Left colon (tissue), 2 donors: ENCODE measurements at regions not wholly inside any gene's neighbourhood (a gene's known extent, or its start where the extent isn't known, plus 50 kb on each side); places are given as distances from the start of the nearest gene placed in this dataset.
"Not testable (repeated sequence)": the region's sequence is repeated elsewhere in the genome, so short reads cannot be mapped to it uniquely, and the experiment has no call there.

Source experiments
- ATAC-seq: fragments of 200-7000 bp; cut with Tn5 transposase; one replicate; pipeline ENCODE4 v1.9.1; 2020; ENCODE audit warnings: mild to moderate bottlenecking, moderate library complexity
- DNase-seq, 2 donors: peaks; one replicate each; pipeline ENCODE4 v3.0.0-alpha.2; 2020
- intact Hi-C, 2 donors: fragments of 100-400 bp; cut with DNase I in 1 of 2; cut with micrococcal nuclease in 1 of 2; formaldehyde crosslinking; loops; one replicate each; pipeline versions ENCODE4 v1.11.2 to v1.14.0; 2022; cut with DNase I, micrococcal nuclease
- donor health status: DM: no; HTN: no; CAD: no.
- donor health status: DM: yes; HTN: yes; CAD: no.

DNA sequence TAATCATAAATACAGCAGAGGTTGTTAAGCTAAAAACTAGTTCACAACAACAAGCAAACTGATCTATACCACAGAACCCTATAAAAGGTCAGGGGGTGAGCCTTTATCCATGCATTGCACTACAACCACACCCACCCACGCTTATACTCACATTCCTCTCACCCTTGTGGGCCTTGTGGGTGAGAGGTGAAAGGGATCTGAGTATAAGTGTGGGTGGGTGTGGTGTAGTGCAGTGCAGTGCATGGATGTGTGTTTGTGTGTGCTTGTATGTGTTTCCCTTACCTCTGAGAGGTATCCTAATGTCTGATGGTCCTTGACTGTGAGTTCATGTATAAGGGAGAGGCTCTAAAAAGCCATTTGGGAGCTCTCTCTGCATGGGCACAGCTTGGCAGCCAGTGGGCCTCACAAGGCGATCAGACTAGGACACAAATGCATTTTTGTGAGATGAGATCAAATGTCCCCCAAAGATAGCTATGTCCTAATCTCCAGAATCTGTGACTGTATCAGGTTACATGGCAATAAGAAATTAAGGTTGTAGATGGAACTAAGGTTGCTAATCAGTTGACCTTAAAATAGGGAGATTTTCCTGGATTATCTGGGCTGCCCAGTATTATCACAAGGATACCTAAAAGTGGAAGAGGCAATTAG, 95.5 kb upstream of the DPT start:
- ATAC-seq, result no peak
- intact Hi-C loops, result no loop called here
- DNase-seq, result no peak

DNA sequence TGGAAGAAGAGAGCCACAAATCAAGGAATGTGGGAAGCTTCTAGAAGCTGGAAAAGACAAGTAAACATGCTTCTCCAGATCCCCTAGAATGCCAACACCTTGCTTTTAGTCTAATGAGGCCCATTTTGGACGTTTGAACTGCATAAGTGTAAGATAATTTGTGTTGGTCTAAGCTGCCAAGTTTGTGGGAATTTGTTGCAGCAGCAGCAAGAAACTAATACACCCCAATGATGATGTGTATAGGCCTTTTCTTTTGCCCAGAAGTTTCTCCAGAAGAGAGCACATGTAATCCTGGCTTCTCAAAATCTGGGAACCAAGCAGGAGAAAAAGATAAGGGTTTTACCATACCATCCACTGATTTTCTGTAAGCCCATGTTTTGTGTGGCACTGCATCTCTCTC, 96.1 kb upstream of the DPT start:
- DNase-seq (no peak), ATAC-seq (no peak)
- intact Hi-C loops, result no loop called here

DNA sequence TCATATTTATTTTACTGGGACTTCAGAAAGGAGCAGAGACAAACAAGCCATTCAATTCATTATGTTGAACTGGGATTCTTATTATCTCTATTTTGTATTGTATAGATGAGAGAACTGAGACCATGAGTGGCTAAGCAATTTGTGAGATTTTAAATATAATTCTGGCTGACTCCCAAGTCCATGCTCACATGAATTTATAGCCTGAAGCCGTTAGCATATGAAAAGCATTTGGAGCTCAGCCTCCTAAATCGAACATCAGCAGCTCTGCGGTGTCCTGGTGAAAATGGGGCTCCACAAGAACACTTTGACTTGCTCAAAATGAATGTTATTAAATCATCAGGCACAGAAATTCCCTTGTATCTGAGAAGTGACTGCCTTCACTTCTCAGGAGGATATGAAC, 96.8 kb upstream of the DPT start:
- intact Hi-C loops, result no loop called here
- ATAC-seq, result no peak

DNA sequence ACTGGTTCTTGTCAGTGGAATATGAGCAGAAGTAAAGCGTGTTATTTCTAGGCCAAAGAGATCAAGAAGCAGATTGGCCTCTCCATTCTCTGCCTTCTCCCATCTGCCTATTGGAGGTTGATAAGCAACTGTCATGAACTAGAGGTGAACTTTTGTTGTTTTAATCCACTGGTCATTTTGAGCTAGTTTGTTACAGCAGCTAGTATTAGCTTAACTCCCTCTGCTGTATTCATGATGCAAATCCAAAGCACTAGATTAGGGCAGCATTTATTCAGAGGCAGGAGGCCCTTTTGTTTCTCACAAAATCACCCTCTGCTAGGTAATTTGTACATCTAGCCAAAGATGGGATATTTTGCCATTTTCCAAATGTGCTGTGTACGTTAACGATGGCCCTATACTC, 97.3 kb upstream of the DPT start:
- ATAC-seq (no peak), DNase-seq (no peak)
- intact Hi-C loops, result no loop called here

More for the DNA sequence above, 96.8 kb upstream of the DPT start:
- no peak for DNase-seq

DNA sequence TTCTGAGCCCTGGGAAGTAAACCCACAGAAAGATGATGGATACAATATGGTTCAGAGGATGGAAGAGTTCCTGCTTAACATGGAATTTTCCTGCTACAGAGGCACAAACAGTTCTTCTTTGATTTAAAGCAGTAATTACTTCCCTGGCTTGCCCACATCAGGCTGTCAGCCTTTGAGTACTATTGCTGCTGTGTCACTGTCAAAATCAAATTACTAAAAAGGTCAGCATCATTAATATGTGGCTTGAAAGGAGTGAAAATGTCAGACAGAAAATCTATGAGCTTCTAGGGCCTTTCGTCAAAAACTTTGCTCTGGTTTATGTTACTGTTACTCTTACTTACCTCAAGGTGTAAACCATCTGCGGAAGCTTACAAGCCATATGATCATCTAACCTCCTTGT, 98.6 kb upstream of the DPT start:
- intact Hi-C loops, result no loop called here
- DNase-seq, result no peak
- no peak for ATAC-seq

DNA sequence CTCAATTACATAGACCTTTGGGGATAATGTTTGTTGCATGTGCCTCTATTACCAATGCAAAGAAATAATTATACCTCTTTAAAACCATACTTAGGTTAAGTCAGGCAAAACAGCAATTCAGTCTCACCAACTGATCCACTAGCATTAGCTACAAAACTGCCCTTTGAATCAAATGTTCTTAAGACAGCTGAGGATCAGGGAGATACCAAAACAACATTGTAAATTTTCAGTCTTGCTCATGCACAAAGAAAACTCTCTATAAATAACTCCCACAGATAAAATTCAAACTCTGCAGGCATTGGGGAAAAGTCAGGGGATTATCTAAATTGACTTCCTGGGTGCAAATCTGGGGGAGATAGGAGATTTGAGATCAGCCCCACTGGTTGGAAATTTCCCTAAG, 100.9 kb upstream of the DPT start:
- intact Hi-C loops, result no loop called here
- ATAC-seq (no peak), DNase-seq (no peak)

DNA sequence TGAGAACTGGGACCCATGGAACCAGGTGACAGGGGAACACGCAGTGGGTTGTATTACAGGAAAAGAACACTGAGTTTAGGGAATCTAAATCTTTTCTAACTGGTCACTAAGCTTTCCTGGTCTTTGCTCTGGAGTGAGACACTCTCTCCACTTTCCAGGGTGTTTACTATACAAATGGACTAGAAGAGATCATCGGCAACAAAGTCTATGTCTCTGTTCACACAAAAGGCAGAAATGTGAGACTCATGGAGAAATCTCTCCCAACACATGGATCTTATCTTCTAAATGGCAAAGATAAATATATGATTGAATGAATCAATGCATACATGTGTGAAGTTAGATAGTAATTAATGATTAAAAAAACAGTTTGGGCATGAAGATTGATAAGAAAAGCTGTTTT, 101.6 kb upstream of the DPT start:
- DNase-seq, result no peak
- no peak for ATAC-seq
- intact Hi-C loops, result no loop called here

DNA sequence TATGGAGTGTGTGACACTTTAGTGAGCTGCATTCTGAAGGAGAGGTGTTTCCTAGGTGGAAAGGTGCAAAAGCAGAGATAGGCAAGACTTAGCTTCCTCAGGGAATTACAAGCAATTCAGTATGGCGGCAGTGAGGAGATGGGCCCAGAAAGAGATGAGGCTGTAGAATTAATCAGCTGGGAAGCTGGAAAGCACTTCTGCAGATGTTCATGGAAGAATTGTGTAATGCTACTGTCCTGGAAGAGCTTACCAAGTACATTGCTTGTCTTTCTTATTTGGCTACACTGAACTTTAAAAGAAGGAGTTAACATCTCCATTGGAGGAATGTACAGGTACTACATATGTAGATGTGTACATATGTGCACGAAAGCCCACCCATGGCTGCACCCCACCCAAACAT, 103.7 kb upstream of the DPT start:
- intact Hi-C loops, result no loop called here
- ATAC-seq (no peak), DNase-seq (no peak)

DNA sequence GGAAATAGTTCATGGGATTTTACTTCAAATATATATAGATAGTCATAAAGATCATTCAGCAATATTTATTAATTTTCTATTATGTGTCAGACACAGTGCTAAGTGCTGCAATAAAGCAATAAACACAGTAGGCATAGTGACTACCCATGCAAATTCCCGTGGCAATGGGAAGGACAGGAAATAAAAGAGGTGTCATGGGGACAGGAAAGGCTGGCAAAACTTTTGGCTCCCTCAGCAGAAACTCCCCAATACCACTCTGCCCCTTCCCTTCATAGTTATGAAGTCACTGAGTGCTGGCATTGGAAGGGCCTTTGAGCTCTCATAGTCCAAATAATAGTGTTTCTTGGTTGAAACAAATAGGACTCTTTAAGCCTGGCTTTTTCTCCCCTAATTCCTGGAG, 104.4 kb upstream of the DPT start:
- ATAC-seq, result peak; percentile 78
- no peak for DNase-seq
- intact Hi-C loops, result no loop called here

DNA sequence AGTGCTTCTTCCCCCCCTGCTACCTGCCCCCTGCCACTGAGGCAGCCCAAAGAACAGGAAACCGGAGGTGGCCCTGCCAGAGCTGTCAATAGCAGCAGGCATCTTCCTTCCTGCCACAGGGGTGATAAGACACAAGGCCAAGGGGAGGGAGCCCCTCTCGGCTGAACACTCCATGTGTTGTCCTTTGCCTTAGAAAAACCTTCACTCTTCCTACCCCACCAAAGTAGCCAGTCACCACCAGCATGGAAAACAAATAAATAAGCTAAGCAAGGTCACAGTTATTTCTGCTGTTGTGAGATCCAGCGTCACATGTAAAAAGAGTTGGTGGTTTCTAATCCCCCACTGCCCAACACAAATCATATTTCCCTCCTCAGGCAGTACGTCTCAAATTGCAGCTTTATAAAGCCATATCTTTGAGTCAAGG, 104.8 kb upstream of the DPT start:
- intact Hi-C loops, result no loop called here
- ATAC-seq, result peak; percentile 19

DNA sequence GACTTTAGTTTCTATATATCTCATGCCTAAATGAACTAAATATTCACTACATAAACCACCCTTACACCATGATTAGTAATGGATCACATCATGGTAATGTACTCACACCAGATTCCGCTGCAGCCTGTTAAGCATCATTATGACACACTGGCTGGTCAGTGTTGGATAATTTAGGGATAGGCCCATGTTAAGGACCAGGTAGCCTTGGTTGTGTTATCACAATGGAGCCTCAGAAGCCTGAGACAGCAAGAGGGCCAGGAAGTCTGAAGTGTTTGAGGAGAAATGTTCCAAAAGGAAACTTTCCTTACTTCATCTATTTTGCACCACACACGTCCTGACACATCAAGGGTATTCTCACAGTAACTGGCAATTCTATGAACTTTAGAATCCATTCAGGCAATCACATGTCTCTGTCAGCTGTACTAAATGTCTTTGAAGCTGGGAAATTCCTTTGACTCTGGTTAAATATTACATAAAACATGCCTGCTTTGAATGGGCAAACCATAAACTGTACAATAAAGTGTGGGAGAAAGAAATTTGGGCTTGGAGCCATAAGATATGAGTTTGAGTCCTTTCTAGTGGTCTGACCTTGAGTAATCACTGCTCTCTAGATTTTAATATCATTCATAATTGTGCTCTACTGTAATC, 105.3 kb upstream of the DPT start:
- ATAC-seq (peak; percentile 84), DNase-seq (no peak)
- intact Hi-C loops, result no loop called here

More for the DNA sequence above, 104.8 kb upstream of the DPT start:
- no peak for DNase-seq

DNA sequence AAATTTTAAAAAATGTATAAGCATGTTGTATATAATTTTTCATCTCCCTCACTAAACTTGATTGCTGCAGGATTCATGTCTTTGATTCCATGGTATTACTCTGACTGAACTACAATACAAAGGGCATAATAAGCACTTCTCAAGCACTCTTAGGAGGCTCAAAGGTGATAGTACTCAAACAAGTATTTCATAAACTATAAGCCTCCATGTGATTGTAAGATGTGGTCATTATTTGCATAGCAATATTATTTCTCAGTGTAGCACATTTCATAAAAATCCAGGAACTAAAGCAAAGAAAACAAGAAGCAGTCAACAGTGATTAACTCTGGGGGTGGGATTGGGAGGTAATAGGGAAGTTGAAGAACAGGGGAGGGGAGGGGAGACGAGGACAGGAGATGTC, 106.2 kb upstream of the DPT start:
- ATAC-seq (no peak), DNase-seq (no peak)
- intact Hi-C loops, result no loop called here

DNA sequence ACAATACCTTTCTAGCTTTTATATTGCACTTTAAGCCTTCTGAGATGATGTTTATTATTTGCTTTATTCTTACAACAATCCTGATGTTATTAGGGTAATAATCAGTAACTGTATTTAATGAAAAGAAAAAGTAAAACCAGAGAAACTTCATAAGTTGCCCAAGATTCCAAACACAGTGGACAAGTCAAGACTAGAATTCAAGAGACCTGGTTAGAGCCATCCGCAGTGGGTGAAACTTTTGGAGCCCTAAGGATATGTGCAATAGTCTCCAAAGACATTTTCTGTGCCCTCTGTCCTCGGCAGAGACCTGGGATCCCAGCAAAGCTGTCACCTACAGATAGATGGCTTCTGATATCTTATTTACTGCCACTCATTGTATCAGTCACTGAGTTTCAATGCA, 106.8 kb upstream of the DPT start:
- intact Hi-C loops, result no loop called here
- DNase-seq, result no peak
- ATAC-seq, result no peak

DNA sequence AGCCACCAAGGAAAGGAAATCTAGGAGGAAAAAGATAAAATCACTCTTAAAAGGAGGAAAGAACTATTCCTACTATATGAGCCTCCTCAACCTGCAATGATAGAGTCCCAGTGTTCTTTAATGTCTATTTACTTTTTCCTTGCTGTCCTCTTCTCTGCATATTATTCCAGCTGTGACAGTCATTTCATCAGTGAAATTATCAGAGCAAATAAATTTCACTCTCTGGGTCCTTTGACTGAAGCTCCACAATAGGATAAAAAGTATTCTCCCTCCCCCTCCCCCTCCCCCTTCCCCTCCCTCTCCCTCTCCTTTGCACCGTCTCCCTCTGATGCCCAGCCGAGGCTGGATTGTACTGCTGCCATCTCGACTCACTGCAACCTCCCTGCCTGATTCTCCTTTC, 107.5 kb upstream of the DPT start:
- ATAC-seq, result no peak
- intact Hi-C loops, result no loop called here
- no peak for DNase-seq

DNA sequence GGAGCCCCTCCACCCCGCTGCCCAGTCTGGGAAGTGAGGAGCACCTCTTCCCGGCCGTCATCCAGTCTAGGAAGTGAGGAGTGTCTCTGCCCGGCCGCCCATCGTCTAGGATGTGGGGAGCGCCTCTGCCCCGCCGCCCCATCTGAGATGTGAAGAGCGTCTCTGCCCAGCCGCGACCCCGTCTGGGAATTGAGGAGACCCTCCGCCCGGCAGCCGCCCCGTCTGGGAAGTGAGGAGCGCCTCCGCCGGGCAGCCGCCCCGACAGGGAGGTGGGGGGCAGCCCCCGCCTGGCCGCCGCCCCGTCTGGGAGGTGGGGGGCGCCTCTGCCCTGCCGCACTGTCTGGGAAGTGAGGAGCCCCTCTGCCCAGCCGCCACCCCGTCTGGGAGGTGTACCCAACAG, 108.2 kb upstream of the DPT start:
- intact Hi-C loops, ATAC-seq, DNase-seq: not testable (repeated sequence)

DNA sequence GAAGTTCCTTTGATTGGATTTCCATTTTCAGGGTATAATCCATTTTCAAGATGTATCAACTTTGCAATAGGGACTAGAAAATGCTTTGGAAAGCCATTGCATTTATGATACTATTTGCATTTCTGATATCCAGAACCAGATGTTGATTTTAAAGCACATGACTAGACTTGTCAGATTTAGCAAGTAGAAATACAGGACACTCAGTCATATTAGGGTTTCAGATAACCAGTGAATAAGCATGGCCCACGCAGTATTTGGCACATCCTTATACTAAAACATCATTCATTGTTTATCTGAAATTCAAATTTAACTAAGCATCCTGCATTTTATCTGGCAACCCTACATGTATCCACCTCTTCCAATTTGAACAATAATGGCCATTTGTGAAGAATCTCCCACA, 113.3 kb upstream of the DPT start:
- ATAC-seq (no peak), DNase-seq (no peak)
- intact Hi-C loops, result no loop called here

DNA sequence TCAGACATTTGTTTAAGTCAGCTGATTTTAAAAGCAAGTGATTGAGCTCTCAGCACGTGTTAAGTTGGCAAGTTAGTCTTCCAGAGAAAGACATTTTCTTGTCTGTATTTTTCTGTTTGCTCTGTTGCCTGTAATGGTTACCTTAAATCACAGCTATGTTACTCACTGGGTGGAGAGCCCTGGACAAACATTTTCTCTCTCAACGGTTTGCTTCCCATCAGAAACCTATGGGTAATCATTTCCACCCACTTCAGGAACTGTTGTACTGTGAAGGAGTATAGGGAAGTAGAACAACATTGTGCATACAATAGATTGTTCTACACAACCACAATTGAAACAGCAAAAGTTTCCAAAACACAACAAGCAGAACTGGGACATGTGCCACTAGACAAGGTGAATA, 113.9 kb upstream of the DPT start:
- intact Hi-C loops, result no loop called here
- ATAC-seq (peak; percentile 88), DNase-seq (no peak)

DNA sequence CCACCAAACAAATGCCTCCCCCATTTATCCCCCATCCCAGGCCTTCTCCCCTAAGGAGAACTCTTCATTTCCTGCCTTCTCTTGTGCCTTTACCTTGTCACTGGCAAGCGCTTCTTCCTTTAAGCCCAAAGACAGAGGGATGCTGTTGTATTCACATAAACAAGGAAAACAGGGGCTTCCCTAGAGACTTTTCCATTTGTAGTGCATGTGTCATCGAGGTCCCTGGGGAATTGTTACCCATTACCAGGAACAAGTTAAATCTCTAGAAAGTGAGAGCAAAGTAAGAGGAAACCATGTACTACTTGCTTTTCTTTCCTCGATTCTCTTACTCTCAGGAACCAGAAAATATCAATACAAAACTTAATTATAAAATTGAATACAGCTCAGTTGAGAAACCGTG, 114.4 kb upstream of the DPT start:
- DNase-seq, result no peak
- intact Hi-C loops, result no loop called here
- no peak for ATAC-seq

DNA sequence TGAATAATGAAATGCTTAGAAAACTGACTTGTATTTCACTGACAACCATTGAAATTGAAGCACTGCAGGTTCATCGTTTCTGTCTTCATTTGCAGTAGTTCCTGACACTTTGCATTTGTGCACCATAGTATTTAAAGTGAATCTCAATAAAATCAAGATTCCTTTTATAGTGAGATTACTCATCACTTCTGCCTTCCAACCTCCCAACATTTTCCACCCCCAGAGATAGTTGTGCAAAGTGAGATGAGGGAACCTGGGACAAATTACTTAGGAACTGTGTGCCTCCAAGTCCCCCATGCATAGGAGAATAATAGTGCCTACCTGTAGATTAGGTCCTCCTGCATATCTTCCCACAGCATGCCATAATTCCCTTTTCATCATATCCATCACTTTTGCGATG, 114.9 kb upstream of the DPT start:
- DNase-seq (no peak), ATAC-seq (no peak)
- intact Hi-C loops, result no loop called here

DNA sequence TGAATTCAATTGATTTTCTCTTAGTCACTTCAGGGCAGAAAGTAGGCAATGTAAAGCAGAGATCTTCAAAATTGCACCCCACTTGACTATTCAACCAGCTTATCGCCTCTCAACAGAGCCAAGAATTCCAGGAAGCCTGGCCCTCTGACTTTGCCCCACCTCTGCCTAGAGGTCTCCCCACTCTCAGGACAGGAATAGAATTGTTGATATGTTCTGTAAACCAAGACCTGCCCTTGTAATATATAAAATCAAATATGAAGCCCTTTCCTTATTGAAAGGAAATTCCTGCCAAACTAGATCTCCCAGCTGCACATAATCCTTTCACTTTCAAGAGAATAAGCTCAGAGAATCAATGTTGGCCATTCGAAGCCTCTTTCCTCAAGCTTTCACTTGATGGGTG, 116.1 kb upstream of the DPT start:
- ATAC-seq (peak; percentile 77), DNase-seq (peak in 1 of 2 donors; percentile 59)
- intact Hi-C loops, result no loop called here

DNA sequence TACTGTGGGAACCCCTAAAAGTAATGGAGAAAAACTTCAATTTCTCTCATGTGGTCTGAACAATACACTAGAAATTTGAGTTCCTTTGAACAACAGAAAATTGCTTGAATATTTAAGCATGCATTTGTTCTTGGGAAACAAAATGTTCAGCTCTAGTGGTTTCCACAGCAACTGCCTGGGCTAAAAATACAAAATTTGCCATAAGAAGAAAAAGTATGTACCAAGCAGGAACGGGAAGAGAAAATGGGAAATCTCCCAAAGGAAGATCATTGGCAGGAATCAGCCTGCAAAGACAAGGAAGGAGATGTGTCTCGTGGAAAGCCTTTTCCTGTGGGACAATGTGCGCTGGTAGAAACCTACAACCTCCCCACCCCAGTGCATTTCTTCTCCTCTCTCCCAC, 119.0 kb upstream of the DPT start:
- no peak for DNase-seq
- intact Hi-C loops, result no loop called here
- no peak for ATAC-seq
